Fibroblast of pulmonary artery (primary cell): ENCODE measurements at regions not wholly inside any gene's neighbourhood (a gene's known extent, or its start where the extent isn't known, plus 50 kb on each side); places are given as distances from the start of the nearest gene placed in this dataset.

ENCODE experiments used
- DNase-seq: peaks from one replicate; pipeline ENCODE4 v3.0.0-alpha.2; 2010; ENCODE audit warnings: low read depth
- H3K4me3 ChIP-seq: replicated peaks from 2 replicates; pipeline ENCODE4 v1.5.1; 2011; ENCODE audit warnings: low read depth, mild to moderate bottlenecking, control low read depth, low read length, moderate library complexity
- TF ChIP-seq, protein P1 (sequence below): IDR thresholded peaks from 2 replicates; pipeline ENCODE4 v1.5.1; 2011; ENCODE audit warnings: mild to moderate bottlenecking, control low read depth, low read length, inconsistent platforms; ENCODE audit errors: missing control alignments

DNA sequence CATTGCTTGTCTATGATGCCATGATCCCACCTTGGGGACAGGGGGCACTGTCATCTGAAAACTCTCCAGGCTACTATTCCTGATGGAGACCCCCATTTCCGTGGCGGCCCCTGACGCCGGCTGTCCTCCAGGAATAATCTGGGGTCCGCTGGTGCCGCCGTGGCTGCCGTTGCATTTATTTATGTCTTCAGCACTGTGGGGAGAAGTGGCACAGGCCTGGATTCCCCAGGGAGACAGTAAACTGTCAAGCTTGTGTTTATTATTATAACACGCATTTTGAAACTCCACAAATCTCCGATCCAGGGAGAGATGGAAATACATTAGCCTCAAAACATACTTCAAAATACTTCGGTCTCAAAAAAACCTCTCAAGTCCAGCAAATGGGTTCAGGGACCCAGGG lies 126.9 kb upstream of the C1orf174 start:
- DNase-seq = no peak
- H3K4me3 ChIP-seq = no peak overlapping the region
- TF ChIP-seq, protein P1, sequence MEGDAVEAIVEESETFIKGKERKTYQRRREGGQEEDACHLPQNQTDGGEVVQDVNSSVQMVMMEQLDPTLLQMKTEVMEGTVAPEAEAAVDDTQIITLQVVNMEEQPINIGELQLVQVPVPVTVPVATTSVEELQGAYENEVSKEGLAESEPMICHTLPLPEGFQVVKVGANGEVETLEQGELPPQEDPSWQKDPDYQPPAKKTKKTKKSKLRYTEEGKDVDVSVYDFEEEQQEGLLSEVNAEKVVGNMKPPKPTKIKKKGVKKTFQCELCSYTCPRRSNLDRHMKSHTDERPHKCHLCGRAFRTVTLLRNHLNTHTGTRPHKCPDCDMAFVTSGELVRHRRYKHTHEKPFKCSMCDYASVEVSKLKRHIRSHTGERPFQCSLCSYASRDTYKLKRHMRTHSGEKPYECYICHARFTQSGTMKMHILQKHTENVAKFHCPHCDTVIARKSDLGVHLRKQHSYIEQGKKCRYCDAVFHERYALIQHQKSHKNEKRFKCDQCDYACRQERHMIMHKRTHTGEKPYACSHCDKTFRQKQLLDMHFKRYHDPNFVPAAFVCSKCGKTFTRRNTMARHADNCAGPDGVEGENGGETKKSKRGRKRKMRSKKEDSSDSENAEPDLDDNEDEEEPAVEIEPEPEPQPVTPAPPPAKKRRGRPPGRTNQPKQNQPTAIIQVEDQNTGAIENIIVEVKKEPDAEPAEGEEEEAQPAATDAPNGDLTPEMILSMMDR = no peak

DNA sequence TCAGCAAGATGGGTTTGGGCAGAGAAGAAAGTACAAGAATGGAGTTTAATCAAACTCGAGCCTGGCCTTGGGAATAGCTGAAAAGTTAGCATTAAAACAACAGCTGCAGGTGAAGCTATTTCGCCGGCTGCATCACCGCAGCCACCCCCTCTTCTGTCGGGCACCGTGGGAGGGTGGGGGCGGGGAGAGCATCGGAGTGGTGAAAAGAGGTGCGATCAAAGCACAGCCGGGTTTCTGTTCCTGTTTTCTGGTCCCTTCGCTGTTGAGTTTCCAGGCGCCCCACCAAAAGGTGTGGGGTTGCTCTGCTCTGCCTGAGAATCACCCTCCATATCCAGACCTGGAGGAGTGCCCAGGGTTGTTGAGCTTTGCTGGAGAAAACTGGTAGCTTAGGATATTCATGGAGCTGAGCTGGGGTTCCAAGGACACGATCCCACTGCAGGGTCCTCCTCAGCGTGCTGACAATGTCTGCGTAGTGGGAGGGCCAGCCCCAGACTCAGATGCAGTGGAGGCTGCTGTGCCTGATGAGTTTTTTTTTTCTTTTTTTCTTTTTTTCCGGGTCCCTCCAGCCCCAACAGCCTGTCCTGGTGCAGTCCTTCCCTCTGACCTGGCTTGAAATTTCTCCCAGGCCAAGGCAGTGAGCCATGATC lies 127.5 kb upstream of the C1orf174 start:
- H3K4me3 ChIP-seq = no peak overlapping the region
- DNase-seq = no peak
- TF ChIP-seq, protein P1 = no peak

DNA sequence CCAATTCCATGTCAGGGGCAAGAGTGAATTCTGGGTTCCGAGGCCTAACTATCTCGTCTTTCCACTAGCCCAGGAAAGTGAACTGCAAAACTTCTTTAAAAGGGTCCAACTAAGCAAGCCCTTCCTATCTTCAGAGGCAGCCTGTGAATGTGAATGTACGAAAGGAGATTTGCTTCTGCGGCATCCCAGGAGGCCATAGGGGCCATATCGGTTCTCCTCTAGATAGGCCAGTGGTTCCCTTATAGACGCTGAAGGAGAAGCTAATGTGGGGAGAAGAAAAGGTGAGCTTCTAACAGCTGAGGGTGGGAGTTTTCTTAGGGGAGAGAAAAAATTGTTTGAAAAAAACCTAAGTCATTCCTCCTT lies 128.0 kb upstream of the C1orf174 start:
- TF ChIP-seq, protein P1 = no peak
- H3K4me3 ChIP-seq = no peak overlapping the region
- no peak for DNase-seq

DNA sequence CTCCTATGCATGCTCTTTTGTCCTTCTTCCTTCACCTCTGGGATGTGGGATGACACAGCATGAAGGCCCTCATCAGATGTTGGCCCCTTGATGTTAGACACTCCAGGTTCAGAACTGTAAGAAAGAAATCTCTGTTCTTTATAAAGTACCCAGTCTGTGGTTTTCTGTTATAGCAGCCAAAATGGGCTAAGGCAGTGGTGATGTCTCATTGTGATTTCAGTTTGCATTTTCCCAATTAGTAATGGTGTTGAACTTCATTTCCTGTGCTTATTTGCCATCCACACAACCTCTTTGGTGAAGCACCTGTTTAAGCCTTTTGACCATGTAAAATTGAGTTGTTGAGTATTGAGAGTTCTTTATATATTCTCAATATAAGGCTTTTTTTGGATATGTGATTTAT lies 129.3 kb upstream of the C1orf174 start:
- DNase-seq = no peak
- TF ChIP-seq, protein P1 = no peak

DNA sequence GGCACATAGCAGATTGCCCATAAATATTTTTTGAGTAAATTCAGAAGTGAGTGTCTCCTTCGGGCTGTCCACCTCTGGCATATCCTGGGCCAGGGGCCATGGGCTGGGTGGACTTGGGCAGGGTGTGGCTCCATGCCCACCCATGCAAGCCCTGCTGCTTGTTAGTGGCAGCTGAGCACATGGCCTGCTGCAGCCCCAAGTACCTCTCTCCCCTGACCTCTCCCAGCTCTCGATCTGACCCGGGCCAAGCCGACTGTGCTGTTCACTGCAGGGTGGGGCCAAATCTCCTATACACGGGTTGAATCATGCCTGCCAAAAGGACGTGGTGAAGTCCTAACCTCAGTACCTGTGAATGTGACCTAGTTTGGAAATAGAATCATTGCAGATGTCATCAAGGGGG lies 132.5 kb upstream of the C1orf174 start:
- H3K4me3 ChIP-seq = no peak overlapping the region
- DNase-seq = no peak
- TF ChIP-seq, protein P1 = no peak

More for the DNA sequence above, 129.3 kb upstream of the C1orf174 start:
- H3K4me3 ChIP-seq = no peak overlapping the region

DNA sequence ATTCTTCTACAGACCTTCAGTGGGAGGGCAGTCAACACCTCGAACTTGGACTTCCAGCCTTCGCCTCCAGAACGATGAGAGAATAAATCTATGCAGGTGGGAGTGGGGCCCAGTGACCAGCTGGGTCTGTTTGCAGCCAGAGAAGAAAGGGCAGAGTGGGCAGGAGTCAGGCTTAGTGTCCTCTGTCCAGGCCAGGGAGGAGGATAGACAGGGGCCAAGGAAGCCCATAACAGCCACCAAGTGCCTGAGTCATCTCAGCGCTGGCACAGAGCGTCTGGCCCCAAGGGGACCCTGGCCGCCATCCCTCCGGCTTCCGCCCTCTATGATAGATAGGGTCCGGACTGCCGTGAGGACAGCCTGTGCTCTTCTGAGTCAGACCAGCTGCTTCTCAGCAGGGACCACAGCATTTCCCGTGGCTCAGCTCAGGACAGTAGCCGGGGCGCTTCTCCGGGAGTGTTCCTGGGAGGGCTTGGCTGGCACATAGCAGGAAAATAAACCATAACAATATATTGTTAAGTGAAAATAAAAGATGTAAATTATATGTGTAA lies 133.1 kb upstream of the C1orf174 start:
- TF ChIP-seq, protein P1 = no peak
- no peak for DNase-seq

DNA sequence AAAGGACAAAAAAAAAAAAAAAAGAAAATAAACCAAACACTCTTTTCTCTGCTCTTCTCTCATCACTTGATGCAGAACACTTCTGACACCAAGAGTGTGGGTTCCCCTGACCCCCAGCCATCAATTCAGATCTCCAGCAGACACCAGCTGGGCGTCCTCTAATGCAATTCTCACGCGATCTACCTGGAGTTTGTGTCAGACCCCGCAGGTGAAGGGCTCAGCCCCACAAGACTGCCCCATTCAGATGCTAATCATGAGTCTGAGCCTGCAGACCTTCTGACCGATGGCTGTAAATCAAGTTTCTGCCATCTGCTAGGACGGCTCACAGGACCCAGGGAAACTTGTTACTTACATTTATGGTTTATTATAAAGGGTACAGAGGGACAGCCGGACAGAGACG lies 133.6 kb upstream of the C1orf174 start:
- H3K4me3 ChIP-seq = no peak overlapping the region
- TF ChIP-seq, protein P1 = no peak
- DNase-seq = no peak

More for the DNA sequence above, 133.1 kb upstream of the C1orf174 start:
- H3K4me3 ChIP-seq = no peak overlapping the region
